Activated CD8-positive, alpha-beta T cell treated with anti-CD3 and anti-CD28 coated beads, Interleukin-2, amount 10 ng/mL, durations not matched to agents 7 days and 5 days (primary cell): ENCODE measurements at regions not wholly inside any gene's neighbourhood (a gene's known extent, or its start where the extent isn't known, plus 50 kb on each side); places are given as distances from the start of the nearest gene placed in this dataset.
"Not testable (repeated sequence)": the region's sequence is repeated elsewhere in the genome, so short reads cannot be mapped to it uniquely, and the experiment has no call there.

ENCODE experiments used
- ATAC-seq: fragments of 150-1000 bp; cut with Tn5 transposase; one replicate; pipeline ENCODE4 v1.10.0; 2021; ENCODE audit warnings: moderate library complexity
- CTCF ChIA-PET: fragments of 350-600 bp; sonication (Branson Sonifier 250); formaldehyde crosslinking; loops from one replicate; lab custom pipeline; 2021; ENCODE audit warnings: antibody characterized with exemption; lab: Charles Lee
- POLR2A ChIA-PET: fragments of 350-600 bp; sonication (Branson Sonifier 250); formaldehyde crosslinking; loops from one replicate; lab custom pipeline; 2021; ENCODE audit warnings: antibody characterized with exemption; lab: Charles Lee
- DNase-seq: peaks from one replicate; pipeline ENCODE4 v3.0.0-alpha.2; 2020
- H3K27ac Mint-ChIP-seq: one replicate; pipeline ENCODE4 v1.8.0; 2021; ENCODE audit warnings: mild to moderate bottlenecking, mixed read lengths
- H3K27me3 Mint-ChIP-seq: one replicate; pipeline ENCODE4 v1.8.0; 2021; ENCODE audit warnings: low read depth, mixed read lengths
- H3K36me3 Mint-ChIP-seq: one replicate; pipeline ENCODE4 v1.8.0; 2021; ENCODE audit warnings: low read depth, mixed read lengths
- H3K4me1 Mint-ChIP-seq: one replicate; pipeline ENCODE4 v1.8.0; 2021; ENCODE audit warnings: low read depth, mixed read lengths
- H3K4me3 Mint-ChIP-seq: one replicate; pipeline ENCODE4 v1.8.0; 2021; ENCODE audit warnings: mild to moderate bottlenecking, mixed read lengths
- H3K9me3 Mint-ChIP-seq: one replicate; pipeline ENCODE4 v1.8.0; 2022; ENCODE audit warnings: mixed read lengths; ENCODE audit not compliant: insufficient read depth

DNA sequence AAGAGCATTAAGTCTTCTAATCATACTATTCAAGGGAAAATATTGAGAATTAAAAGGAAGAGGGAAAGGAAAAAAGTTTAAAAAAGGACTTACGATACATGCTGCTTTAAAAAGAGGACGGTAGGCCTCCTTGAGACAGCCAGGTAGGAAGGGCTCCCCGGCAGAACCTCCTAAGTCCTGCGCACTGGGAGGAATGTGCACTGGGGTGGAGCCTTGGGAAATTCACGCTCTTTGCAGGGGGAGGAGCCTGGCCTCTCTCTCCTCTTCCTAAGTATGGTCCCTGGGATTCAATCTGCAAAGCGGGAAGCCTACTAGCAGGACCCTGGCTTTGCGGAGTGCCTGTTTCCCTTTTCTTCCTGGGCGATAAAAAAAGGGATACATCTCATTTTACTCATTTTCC lies 553.0 kb downstream of the RPS29 start:
- H3K27me3 Mint-ChIP-seq, result no peaks in the 10 kb centered on the region
- ChIA-PET CTCF (no interaction called here), POLR2A (no interaction called here)
- ATAC-seq, result no peak
- H3K36me3 Mint-ChIP-seq, result no peaks in the 10 kb centered on the region
- no peaks in the 10 kb centered on the region for H3K9me3 Mint-ChIP-seq
- H3K4me1 Mint-ChIP-seq, result no peaks in the 10 kb centered on the region
- H3K27ac Mint-ChIP-seq, result no peak overlapping the region
- DNase-seq, result no peak
- no peak overlapping the region for H3K4me3 Mint-ChIP-seq

DNA sequence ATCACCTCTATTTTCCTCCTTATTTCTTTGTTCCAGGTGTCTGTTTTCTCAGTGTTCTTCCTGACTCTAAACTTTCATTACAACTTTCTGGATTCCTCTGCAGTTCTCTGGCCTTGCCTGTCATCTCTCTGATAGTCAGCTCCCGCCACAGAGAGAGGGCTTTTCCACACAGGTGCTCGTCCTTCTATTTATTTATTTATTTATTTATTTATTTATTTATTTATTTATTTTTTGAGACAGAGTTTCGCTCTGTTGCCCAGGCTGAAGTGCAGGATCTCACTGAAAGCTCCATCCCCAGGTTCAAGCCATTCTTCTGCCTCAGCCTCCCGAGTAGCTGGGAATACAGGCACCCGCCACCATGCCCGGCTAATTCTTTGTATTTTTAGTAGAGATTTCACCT lies 554.5 kb downstream of the RPS29 start:
- not testable (repeated sequence) for H3K9me3 Mint-ChIP-seq

DNA sequence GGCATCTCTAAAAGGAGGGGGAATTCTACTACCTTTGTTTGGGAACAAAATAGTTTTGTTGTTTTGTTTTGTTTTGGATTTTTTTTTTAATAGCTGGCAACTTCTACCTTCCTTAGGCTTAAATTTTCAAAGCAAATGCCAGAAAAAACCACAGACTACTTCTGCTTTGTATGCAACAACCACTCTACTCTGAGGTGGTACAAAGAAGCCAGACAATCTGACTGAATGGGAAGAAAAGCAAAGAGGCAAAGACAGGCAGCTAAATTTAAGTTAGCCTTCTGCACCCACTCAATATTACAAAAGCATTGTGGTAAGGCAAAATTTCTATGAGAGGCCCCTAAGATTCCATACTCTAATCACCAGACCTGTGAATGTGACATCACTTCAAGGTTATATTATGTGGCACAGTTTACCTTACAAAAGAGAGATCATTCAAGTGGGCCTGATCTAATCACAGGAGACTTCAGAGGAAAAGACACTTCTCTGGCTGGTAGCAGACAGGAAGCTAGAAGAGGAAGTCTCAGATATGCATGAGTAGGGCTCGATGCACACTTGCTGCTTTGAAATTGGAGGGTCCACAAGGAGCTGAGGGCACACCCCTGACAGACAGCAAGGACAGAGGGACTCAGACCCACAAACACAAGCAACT lies 566.6 kb downstream of the RPS29 start:
- CTCF ChIA-PET, result no interaction called here
- H3K4me3 Mint-ChIP-seq, result no peak overlapping the region

More for the DNA sequence above, 554.5 kb downstream of the RPS29 start:
- ATAC-seq, DNase-seq, CTCF ChIA-PET, H3K4me1 Mint-ChIP-seq, H3K27me3 Mint-ChIP-seq, H3K4me3 Mint-ChIP-seq, POLR2A ChIA-PET, H3K27ac Mint-ChIP-seq, H3K36me3 Mint-ChIP-seq: not testable (repeated sequence)

DNA sequence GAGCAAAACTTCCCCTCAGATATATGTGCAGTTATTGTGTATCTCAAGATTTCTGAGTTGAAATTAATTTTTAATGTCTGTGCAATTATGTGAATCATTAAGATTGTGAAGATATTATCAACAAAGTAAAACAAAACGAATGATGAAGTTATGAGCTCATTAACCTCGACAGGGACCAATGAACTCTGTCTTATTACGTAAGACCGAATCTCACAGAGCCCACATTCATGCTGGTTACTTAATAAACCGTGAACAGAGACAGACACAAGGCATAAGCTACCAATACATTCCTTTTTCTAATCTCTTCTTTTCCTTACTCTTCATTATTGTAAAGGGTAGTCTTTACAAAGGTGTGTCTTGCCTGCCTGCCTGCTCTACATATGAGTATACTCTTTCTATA lies 568.7 kb downstream of the RPS29 start:
- Mint-ChIP-seq H3K27me3 (no peaks in the 10 kb centered on the region), H3K27ac (no peak overlapping the region), H3K36me3 (no peaks in the 10 kb centered on the region), H3K4me3 (no peak overlapping the region), H3K9me3 (no peaks in the 10 kb centered on the region), H3K4me1 (no peaks in the 10 kb centered on the region)
- no peak for ATAC-seq
- no peak for DNase-seq
- ChIA-PET POLR2A (no interaction called here), CTCF (no interaction called here)

More for the DNA sequence above, 566.6 kb downstream of the RPS29 start:
- no peaks in the 10 kb centered on the region for H3K27me3 Mint-ChIP-seq
- POLR2A ChIA-PET, result no interaction called here
- DNase-seq, result no peak
- H3K4me1 Mint-ChIP-seq, result no peaks in the 10 kb centered on the region
- H3K36me3 Mint-ChIP-seq, result no peaks in the 10 kb centered on the region
- H3K9me3 Mint-ChIP-seq, result no peaks in the 10 kb centered on the region
- ATAC-seq, result no peak
- no peak overlapping the region for H3K27ac Mint-ChIP-seq

DNA sequence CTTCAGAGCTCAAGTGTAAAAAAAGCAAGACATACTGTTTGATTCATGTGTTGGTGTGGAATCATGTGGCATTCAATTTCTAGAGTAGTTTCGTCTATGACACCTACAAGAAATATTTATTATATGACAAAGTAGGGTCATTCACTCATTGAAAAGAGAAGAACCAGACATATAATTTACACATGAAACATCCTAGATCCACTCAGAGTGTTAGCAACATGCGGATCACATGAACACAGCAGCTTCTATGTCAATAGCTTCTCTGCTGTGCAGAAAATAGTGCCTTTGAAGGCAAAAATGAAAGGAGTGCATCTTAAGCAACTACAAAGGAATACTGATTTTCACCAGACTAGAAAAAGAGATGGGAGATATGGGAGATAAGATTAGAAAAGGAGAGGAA lies 569.8 kb downstream of the RPS29 start:
- Mint-ChIP-seq H3K36me3 (no peaks in the 10 kb centered on the region), H3K27ac (no peak overlapping the region), H3K9me3 (no peaks in the 10 kb centered on the region), H3K27me3 (no peaks in the 10 kb centered on the region), H3K4me1 (no peaks in the 10 kb centered on the region), H3K4me3 (no peak overlapping the region)
- CTCF ChIA-PET, result no interaction called here
- no peak for ATAC-seq
- POLR2A ChIA-PET, result no interaction called here
- no peak for DNase-seq

DNA sequence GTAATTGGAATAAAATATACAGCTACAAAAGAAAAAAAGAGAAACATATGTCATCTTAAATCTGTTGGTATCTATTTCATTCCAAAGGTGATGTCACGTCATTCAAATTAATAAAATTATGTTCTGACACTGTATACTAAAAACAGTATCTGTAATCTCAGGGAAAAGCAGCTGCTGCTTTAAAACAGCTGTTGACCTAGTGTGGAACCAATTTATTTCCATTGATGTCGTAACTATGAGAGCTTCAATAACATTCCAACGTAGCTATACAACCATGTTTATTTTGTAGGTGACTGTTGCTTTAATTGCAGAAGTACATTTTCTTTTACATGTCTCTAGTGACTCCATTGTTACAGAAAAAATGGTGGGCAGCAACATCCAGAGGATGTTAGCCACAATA lies 571.7 kb downstream of the RPS29 start:
- Mint-ChIP-seq H3K4me3 (no peak overlapping the region), H3K4me1 (no peaks in the 10 kb centered on the region), H3K27ac (no peak overlapping the region), H3K36me3 (no peaks in the 10 kb centered on the region), H3K27me3 (no peaks in the 10 kb centered on the region), H3K9me3 (no peaks in the 10 kb centered on the region)
- ChIA-PET POLR2A (no interaction called here), CTCF (no interaction called here)
- DNase-seq (no peak), ATAC-seq (no peak)

DNA sequence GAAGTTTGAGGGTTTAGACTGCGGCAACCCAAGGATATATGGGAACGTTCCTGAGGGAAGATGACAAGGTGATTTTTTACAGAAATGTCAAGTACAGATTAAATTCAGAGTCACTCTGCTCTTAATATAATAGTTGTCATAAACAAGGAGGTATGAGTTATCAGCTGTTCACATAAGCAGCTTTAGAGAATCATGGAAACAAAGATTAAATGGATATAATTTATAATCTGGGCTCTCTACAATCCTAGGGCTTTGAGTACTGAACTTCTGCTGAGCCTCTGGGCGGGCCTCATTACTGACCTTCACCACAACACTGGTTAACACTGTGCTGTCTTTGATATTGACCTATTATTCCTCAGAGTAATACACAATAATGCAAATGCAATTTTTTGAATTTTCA lies 577.8 kb downstream of the RPS29 start:
- no peaks in the 10 kb centered on the region for H3K4me1 Mint-ChIP-seq
- no peak overlapping the region for H3K27ac Mint-ChIP-seq
- ATAC-seq (no peak), DNase-seq (no peak)
- H3K4me3 Mint-ChIP-seq, result no peak overlapping the region
- ChIA-PET CTCF (no interaction called here), POLR2A (no interaction called here)
- H3K27me3 Mint-ChIP-seq, result no peaks in the 10 kb centered on the region
- no peaks in the 10 kb centered on the region for H3K9me3 Mint-ChIP-seq
- no peaks in the 10 kb centered on the region for H3K36me3 Mint-ChIP-seq

DNA sequence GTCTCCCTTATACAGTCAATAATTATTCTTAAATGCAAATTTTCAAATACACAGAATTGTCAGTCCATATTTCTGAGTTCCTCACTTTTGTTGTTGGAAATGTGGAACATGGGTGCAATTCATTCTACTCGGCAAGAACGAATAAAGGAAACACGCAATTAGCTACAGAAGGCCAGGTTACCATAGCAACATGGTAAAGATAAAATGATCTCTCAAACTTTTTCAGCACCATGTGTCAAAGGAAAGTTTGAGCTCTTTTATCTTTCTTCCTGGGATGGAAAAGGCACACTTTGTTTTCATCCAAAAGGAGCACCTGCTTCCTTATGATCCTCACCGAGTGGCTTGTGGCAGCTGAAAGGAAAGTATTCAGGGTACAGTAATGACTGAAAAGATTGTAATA lies 595.0 kb downstream of the RPS29 start:
- ATAC-seq (no peak), DNase-seq (no peak)
- ChIA-PET POLR2A (no interaction called here), CTCF (no interaction called here)
- Mint-ChIP-seq H3K4me1 (no peaks in the 10 kb centered on the region), H3K27ac (no peak overlapping the region), H3K4me3 (no peak overlapping the region), H3K36me3 (no peaks in the 10 kb centered on the region), H3K9me3 (no peaks in the 10 kb centered on the region), H3K27me3 (no peaks in the 10 kb centered on the region)

DNA sequence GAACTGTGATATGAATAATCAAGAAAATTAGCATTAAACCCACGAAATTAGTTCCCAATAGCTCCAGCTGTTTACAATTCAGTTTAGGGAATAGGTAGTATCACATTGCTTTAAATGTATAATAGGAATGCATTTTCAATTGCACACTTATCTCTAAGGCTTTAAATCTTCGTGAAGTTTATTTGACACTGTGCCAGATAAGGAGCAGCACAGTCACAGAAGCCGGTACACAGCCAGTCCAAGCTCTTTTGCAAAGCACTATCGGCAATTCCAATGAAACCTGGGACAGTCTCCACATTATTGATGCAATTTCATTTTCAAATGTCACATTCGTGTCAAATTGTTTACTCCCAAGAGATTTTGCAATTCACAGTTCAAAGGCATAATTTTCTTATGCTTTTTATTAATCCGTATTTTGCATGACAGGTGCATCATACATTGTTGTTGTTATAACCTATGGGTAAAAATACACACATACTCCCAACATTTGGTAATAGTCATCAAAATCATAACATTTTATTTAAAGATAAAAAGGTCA lies 602.8 kb downstream of the RPS29 start:
- H3K36me3 Mint-ChIP-seq, result no peaks in the 10 kb centered on the region
- H3K27me3 Mint-ChIP-seq, result no peaks in the 10 kb centered on the region
- ChIA-PET CTCF (no interaction called here), POLR2A (no interaction called here)
- no peak overlapping the region for H3K27ac Mint-ChIP-seq
- ATAC-seq (no peak), DNase-seq (no peak)
- no peak overlapping the region for H3K4me3 Mint-ChIP-seq
- no peaks in the 10 kb centered on the region for H3K4me1 Mint-ChIP-seq
- H3K9me3 Mint-ChIP-seq, result no peaks in the 10 kb centered on the region

DNA sequence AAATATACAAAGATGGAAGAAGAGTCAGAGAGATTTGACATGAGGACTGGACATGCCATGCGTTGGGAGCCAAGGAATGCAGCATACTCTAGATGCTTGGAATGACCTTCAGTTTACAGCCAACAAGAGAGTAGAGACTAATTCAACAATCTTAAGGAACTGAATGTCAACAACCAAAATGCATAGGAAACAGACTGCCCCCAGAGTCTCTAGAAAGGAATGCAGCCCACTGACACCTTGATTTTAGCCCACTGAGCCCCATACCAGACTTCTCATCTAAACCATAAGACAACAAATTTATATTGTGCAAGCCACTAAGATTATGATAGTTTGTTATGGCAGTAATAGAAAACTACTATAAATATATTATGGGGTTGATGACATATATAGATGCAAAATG lies 611.2 kb downstream of the RPS29 start:
- ATAC-seq, result no peak
- no peak overlapping the region for H3K4me3 Mint-ChIP-seq

DNA sequence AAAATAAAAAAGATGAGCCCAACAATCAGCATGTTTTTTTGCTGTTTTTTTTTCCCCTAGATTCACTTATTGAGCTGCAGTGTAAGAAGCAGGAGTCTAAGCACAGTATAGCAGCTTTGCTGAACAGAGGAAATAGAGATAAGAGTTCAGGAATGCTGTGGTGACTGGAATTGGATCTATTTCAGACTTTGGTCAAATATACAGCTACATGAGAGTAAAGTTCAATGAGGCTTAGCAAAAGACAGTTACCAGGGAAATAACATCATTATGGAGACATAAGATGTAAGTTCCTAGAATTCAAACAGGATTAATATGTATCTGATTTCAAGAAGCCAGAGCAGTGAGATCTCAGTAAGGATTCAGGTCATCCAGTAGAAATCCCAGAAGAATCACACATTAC lies 613.0 kb downstream of the RPS29 start:
- no peaks in the 10 kb centered on the region for H3K36me3 Mint-ChIP-seq

More for the DNA sequence above, 611.2 kb downstream of the RPS29 start:
- no peaks in the 10 kb centered on the region for H3K27me3 Mint-ChIP-seq
- CTCF ChIA-PET, result no interaction called here
- no peak overlapping the region for H3K27ac Mint-ChIP-seq
- no peak for DNase-seq
- H3K36me3 Mint-ChIP-seq, result no peaks in the 10 kb centered on the region
- POLR2A ChIA-PET, result no interaction called here
- H3K4me1 Mint-ChIP-seq, result no peaks in the 10 kb centered on the region
- H3K9me3 Mint-ChIP-seq, result no peaks in the 10 kb centered on the region

DNA sequence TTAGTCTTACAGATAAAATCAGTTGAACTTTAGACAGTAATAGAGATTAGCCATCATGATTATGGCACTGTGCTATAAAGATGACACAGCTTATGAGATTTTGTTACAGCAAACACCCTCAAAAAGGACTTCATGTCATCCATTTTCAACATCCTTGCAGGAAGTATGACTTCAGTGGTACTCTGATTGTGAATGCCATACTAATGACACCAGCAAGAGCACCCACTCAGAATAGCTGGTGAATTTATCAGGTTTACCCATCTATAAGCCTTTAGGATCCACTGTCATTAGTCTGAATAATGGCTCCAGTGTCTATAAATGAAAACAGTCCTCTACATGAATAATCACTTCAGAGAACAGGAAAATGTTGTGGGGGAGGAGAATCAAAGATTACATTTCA lies 615.2 kb downstream of the RPS29 start:
- Mint-ChIP-seq H3K9me3 (no peaks in the 10 kb centered on the region), H3K4me1 (no peaks in the 10 kb centered on the region), H3K27ac (no peak overlapping the region), H3K36me3 (no peaks in the 10 kb centered on the region), H3K27me3 (no peaks in the 10 kb centered on the region), H3K4me3 (no peak overlapping the region)
- DNase-seq (no peak), ATAC-seq (no peak)
- POLR2A ChIA-PET, result no interaction called here
- CTCF ChIA-PET, result no interaction called here

More for the DNA sequence above, 613.0 kb downstream of the RPS29 start:
- DNase-seq, result no peak
- Mint-ChIP-seq H3K27me3 (no peaks in the 10 kb centered on the region), H3K4me1 (no peaks in the 10 kb centered on the region), H3K9me3 (no peaks in the 10 kb centered on the region), H3K27ac (no peak overlapping the region), H3K4me3 (no peak overlapping the region)
- ChIA-PET POLR2A (no interaction called here), CTCF (no interaction called here)
- ATAC-seq, result no peak

DNA sequence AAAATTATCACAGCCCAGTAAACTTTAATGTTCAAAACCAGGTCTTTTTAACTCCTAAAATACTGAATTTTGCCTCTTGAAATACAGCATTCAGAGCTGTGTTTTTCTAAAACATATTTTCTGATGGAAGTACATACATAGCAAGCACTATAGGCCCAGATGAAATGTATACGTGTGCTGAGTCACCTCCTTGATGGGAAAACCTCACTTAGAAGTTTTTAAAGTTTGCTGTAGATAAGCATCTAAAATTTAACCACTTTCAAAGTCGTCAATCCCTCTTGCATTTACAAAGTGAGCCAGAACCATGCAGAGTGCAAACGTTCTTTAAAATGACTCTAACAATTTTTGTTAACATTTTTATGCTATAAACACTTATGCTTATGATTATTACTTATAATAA lies 618.8 kb downstream of the RPS29 start:
- DNase-seq, result no peak
- H3K27ac Mint-ChIP-seq, result no peak overlapping the region
- H3K9me3 Mint-ChIP-seq, result no peaks in the 10 kb centered on the region
- H3K4me3 Mint-ChIP-seq, result no peak overlapping the region
- CTCF ChIA-PET, result no interaction called here
- no peaks in the 10 kb centered on the region for H3K27me3 Mint-ChIP-seq
- POLR2A ChIA-PET, result no interaction called here
- no peak for ATAC-seq
- H3K36me3 Mint-ChIP-seq, result no peaks in the 10 kb centered on the region
- H3K4me1 Mint-ChIP-seq, result no peaks in the 10 kb centered on the region
